ENCODE measurements at regions not wholly inside any gene's neighbourhood (a gene's known extent, or its start where the extent isn't known, plus 50 kb on each side); places are given as distances from the start of the nearest gene placed in this dataset.

GRCh38 chr12:89946518-89947135, 238.0 kb upstream of the ATP2B1 start:
- no peak overlapping the region for H3K4me3 Mint-ChIP-seq
- TF ChIP-seq CTCF (IDR thresholded peaks at IDR 0.05) = no peak
- H3K27me3 Mint-ChIP-seq (ENCODE audit: low read depth, poor library complexity) = no peaks in the 10 kb centered on the region
- peaks cover 52% of the 10 kb centered on the region for H3K4me1 Mint-ChIP-seq
- no peaks in the 10 kb centered on the region for H3K9me3 Mint-ChIP-seq
- DNase-seq = no peak
- no peak overlapping the region for H3K27ac Mint-ChIP-seq
- no peaks in the 10 kb centered on the region for H3K36me3 Mint-ChIP-seq (ENCODE audit: low read depth)

- TF ChIP-seq CTCF (IDR thresholded peaks at IDR 0.05) = no peak
- Mint-ChIP-seq H3K4me3 (no peak overlapping the region), H3K4me1 (peaks cover 45% of the 10 kb centered on the region), H3K9me3 (no peaks in the 10 kb centered on the region), H3K27ac (no peak overlapping the region), H3K36me3 (ENCODE audit: low read depth) (no peaks in the 10 kb centered on the region), H3K27me3 (ENCODE audit: low read depth, poor library complexity) (no peaks in the 10 kb centered on the region)
- no peak for DNase-seq
Observed at GRCh38 chr12:89945123-89945522, 236.5 kb upstream of the ATP2B1 start.

- no peak for TF ChIP-seq CTCF (IDR thresholded peaks at IDR 0.05)
- Mint-ChIP-seq H3K27ac (no peak overlapping the region), H3K9me3 (no peaks in the 10 kb centered on the region), H3K36me3 (ENCODE audit: low read depth) (no peaks in the 10 kb centered on the region), H3K4me3 (no peak overlapping the region), H3K27me3 (ENCODE audit: low read depth, poor library complexity) (peaks cover under 1% of the 10 kb centered on the region), H3K4me1 (peaks cover 31% of the 10 kb centered on the region)
- DNase-seq = no peak
Observed at GRCh38 chr12:89943463-89943862, 234.8 kb upstream of the ATP2B1 start.

GRCh38 chr12:89941436-89941835, 232.8 kb upstream of the ATP2B1 start:
- Mint-ChIP-seq H3K27ac (no peak overlapping the region), H3K4me1 (peaks cover 23% of the 10 kb centered on the region), H3K4me3 (no peak overlapping the region), H3K9me3 (no peaks in the 10 kb centered on the region), H3K27me3 (ENCODE audit: low read depth, poor library complexity) (peaks cover 4% of the 10 kb centered on the region), H3K36me3 (ENCODE audit: low read depth) (no peaks in the 10 kb centered on the region)
- DNase-seq = no peak
- TF ChIP-seq CTCF (IDR thresholded peaks at IDR 0.05) = no peak

- H3K4me3 Mint-ChIP-seq = no peak overlapping the region
- H3K4me1 Mint-ChIP-seq = peaks cover 36% of the 10 kb centered on the region
- peaks cover 4% of the 10 kb centered on the region for H3K27me3 Mint-ChIP-seq (ENCODE audit: low read depth, poor library complexity)
- no peaks in the 10 kb centered on the region for H3K36me3 Mint-ChIP-seq (ENCODE audit: low read depth)
- no peaks in the 10 kb centered on the region for H3K9me3 Mint-ChIP-seq
- H3K27ac Mint-ChIP-seq = no peak overlapping the region
- no peak for DNase-seq
- TF ChIP-seq CTCF (IDR thresholded peaks at IDR 0.05) = no peak
Observed at GRCh38 chr12:89939522-89940215, 231.0 kb upstream of the ATP2B1 start.

GRCh38 chr12:89936631-89937030, 228.0 kb upstream of the ATP2B1 start:
- Mint-ChIP-seq H3K4me1 (peaks cover 31% of the 10 kb centered on the region), H3K4me3 (no peak overlapping the region), H3K27ac (no peak overlapping the region), H3K36me3 (ENCODE audit: low read depth) (no peaks in the 10 kb centered on the region), H3K9me3 (no peaks in the 10 kb centered on the region), H3K27me3 (ENCODE audit: low read depth, poor library complexity) (peaks cover 4% of the 10 kb centered on the region)
- no peak for TF ChIP-seq CTCF (IDR thresholded peaks at IDR 0.05)
- DNase-seq = no peak

Measured in nephron progenitor cell (in vitro differentiated cells).